Ovary (tissue), 7 donors: ENCODE measurements at regions not wholly inside any gene's neighbourhood (a gene's known extent, or its start where the extent isn't known, plus 50 kb on each side); places are given as distances from the start of the nearest gene placed in this dataset.

Experiments
- DNase-seq, 5 donors: peaks; one replicate each; pipeline ENCODE4 v3.0.0-alpha.2; 2019 to 2020
- H3K27ac ChIP-seq, 2 donors: fragments of 200-600 bp; one replicate each; pipeline versions ENCODE4 v1.5.1 to v1.8.0; 2019 to 2022
- H3K27me3 ChIP-seq: fragments of 200-600 bp; one replicate; pipeline ENCODE4 v1.8.0; 2022
- H3K36me3 ChIP-seq: fragments of 200-600 bp; sonication (generic); one replicate; pipeline ENCODE4 v1.5.1; 2019
- H3K4me1 ChIP-seq: one replicate; pipeline ENCODE4 v1.8.1; 2013; ENCODE audit warnings: mild to moderate bottlenecking, moderate library complexity; ENCODE audit not compliant: insufficient read depth
- H3K4me3 ChIP-seq: fragments of 200-600 bp; sonication (generic); one replicate; pipeline ENCODE4 v1.5.1; 2017
- H3K9me3 ChIP-seq, 2 donors: fragments of 200-600 bp in 1 of 2; sonication (generic) in 1 of 2; one replicate each; pipeline versions ENCODE4 v1.5.1 to v1.8.1; 2013 to 2019; ENCODE audit warnings: mild to moderate bottlenecking in 1 of 2, moderate library complexity in 1 of 2
- CTCF ChIP-seq, 3 donors: fragments of 450-650 bp in 2 of 3; fragments of 200-600 bp in 1 of 3; IDR thresholded peaks; one replicate each; pipeline versions ENCODE4 v1.5.1 to v1.8.0; 2016 to 2022; ENCODE audit warnings: antibody characterized with exemption in 3 of 3, mild to moderate bottlenecking in 1 of 3
- EP300 ChIP-seq: sonication (generic); formaldehyde crosslinking; IDR thresholded peaks from one replicate; pipeline ENCODE4 v1.6.1; 2017; ENCODE audit warnings: antibody characterized with exemption
- POLR2A ChIP-seq: fragments of 450-650 bp; IDR thresholded peaks from one replicate; pipeline ENCODE4 v1.6.1; 2017; ENCODE audit warnings: antibody characterized with exemption, mild to moderate bottlenecking, moderate library complexity
- WGBS, 3 donors: extraction: QIAGEN DNeasy Blood & Tissue Kit in 1 of 3; methylation state at CpG; one replicate each; pipeline versions ENCODE4 v1.1.5 to v1.1.7; 2013 to 2017; 5-methylcytosine and 5-hydroxymethylcytosine counted together
- intact Hi-C, 4 donors: fragments of 100-400 bp; cut with DNase I; formaldehyde crosslinking; loops; one replicate each; pipeline versions ENCODE4 v1.11.0 to v1.15.1; 2022 to 2023
- donor health status: DM: no; HTN: no; CAD: no; lungs with moderate emphysema.
- donor health status: DM: no; HTN: no; CAD: no.
- donor health status: Bipolar disorder and iron deficiency.
- donor health status: DM: no; HTN: no; CAD: no.
- donor health status: DM: yes; HTN: yes; CAD: no.

DNA sequence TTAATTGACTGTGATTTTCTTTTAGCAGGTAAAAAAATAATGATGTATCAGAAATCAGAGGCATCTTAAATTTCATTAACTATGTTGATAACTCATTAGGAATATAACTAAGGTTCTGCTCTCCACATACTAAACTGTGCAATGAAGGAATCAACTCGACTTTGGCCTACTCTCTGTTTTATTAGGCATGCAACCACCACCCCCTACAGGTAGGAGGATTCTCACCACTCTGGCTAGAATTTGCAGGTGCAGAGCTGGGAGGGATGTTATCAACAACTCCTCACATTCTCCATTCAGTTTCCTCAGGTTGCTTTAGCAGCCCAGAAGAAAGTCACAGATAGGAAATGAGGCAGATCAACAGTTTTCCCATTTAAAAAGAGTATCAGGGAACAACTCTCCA, 160.1 kb downstream of the COX18 start:
- no peak overlapping the region for H3K4me3 ChIP-seq
- H3K4me1 ChIP-seq = no peaks in the 10 kb centered on the region
- H3K27me3 ChIP-seq = no peaks in the 10 kb centered on the region
- H3K9me3 ChIP-seq = no peaks in the 10 kb centered on the region
- intact Hi-C loops = no loop called here
- no peak overlapping the region for H3K27ac ChIP-seq
- TF ChIP-seq EP300 = no peak
- TF ChIP-seq CTCF (IDR thresholded peaks at IDR 0.05) = peak in 1 of 3 donors; percentile 26
- H3K36me3 ChIP-seq = no peaks in the 10 kb centered on the region
- DNase-seq = peak in 1 of 5 donors; percentile 34
- 4 to 8% (median 6%) methylated on average over 1 of the region's 1 CpG for WGBS, 3 donors

DNA sequence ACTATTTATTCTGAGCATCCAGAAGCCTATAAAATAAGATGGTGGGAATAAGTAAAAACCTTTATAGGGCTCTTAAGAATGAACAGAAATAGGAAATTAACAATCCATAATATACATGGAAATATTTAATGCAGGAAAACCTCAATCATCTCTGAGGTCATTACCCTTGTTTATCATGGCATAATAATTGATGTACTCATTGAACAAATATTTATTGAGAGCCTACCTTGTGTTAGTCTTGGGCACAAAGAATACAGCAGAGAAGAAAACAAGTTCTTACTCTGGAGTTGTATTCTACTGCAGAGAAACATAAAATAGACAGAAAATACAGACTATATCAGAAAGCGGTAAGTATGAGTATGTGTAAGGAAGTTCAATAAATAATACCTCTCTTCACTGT, 167.2 kb downstream of the COX18 start:
- TF ChIP-seq POLR2A (no peak), EP300 (no peak), CTCF (IDR thresholded peaks at IDR 0.05) (no peak)
- H3K4me3 ChIP-seq = no peak overlapping the region
- WGBS, 3 donors = 2 to 96% (median 43%) methylated on average over 1 of the region's 1 CpG
- DNase-seq = no peak
- H3K4me1 ChIP-seq = peaks cover 2% of the 10 kb centered on the region
- intact Hi-C loops = no loop called here
- H3K27ac ChIP-seq = no peak overlapping the region
- H3K9me3 ChIP-seq = no peaks in the 10 kb centered on the region
- no peaks in the 10 kb centered on the region for H3K36me3 ChIP-seq
- no peaks in the 10 kb centered on the region for H3K27me3 ChIP-seq

DNA sequence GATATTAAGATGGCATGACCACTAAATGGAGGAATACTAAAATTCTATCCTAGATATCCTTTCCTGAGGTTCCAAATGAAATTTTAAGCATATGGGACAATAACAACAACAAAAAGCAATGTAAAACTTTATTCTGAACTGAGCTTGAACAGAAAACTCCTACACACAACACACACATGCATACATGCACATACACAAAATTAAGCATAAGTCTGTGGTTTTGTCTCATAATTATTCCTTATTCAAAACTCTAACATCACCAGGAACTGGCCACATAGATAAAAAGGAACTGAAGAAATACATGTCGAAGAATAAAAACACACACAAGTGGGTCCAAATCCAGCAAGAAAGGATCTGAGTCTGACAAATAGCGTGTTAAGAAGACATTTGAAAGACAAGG, 168.0 kb downstream of the COX18 start:
- no peaks in the 10 kb centered on the region for H3K9me3 ChIP-seq
- TF ChIP-seq POLR2A (no peak), CTCF (IDR thresholded peaks at IDR 0.05) (no peak), EP300 (no peak)
- no peaks in the 10 kb centered on the region for H3K27me3 ChIP-seq
- H3K4me1 ChIP-seq = peaks cover 2% of the 10 kb centered on the region
- WGBS, 3 donors = 48 to 94% (median 71%) methylated on average over 2 of the region's 2 CpGs
- no peaks in the 10 kb centered on the region for H3K36me3 ChIP-seq
- no peak for DNase-seq
- no peak overlapping the region for H3K27ac ChIP-seq
- H3K4me3 ChIP-seq = no peak overlapping the region
- intact Hi-C loops = no loop called here

- peaks cover 2% of the 10 kb centered on the region for H3K4me1 ChIP-seq
- no peak for TF ChIP-seq POLR2A
- no peak for TF ChIP-seq CTCF (IDR thresholded peaks at IDR 0.05)
- TF ChIP-seq EP300 = no peak
- intact Hi-C loops = no loop called here
- H3K27me3 ChIP-seq = no peaks in the 10 kb centered on the region
- no peak overlapping the region for H3K27ac ChIP-seq
- H3K4me3 ChIP-seq = no peak overlapping the region
- no peak for DNase-seq
- 19 to 31% (median 23%) methylated on average over 2 of the region's 2 CpGs for WGBS, 3 donors
- H3K9me3 ChIP-seq = no peaks in the 10 kb centered on the region
- H3K36me3 ChIP-seq = no peaks in the 10 kb centered on the region
Observed at GRCh38 chr4:72900952-72901351, 168.6 kb downstream of the COX18 start.

- DNase-seq = no peak
- H3K27ac ChIP-seq = no peak overlapping the region
- H3K27me3 ChIP-seq = no peaks in the 10 kb centered on the region
Observed at GRCh38 chr4:72899621-72900020, 169.9 kb downstream of the COX18 start.

More at GRCh38 chr4:72899621-72900020, 169.9 kb downstream of the COX18 start:
- no peak overlapping the region for H3K4me3 ChIP-seq
- no peaks in the 10 kb centered on the region for H3K9me3 ChIP-seq
- H3K4me1 ChIP-seq = peaks cover 4% of the 10 kb centered on the region
- no peaks in the 10 kb centered on the region for H3K36me3 ChIP-seq
- TF ChIP-seq EP300 (no peak), POLR2A (no peak), CTCF (IDR thresholded peaks at IDR 0.05) (no peak)
- intact Hi-C loops = no loop called here
- WGBS, 3 donors = 82 to 84% (median 83%) methylated on average over 3 of the region's 3 CpGs
